ENCODE measurements at regions not wholly inside any gene's neighbourhood (a gene's known extent, or its start where the extent isn't known, plus 50 kb on each side); places are given as distances from the start of the nearest gene placed in this dataset.

DNA sequence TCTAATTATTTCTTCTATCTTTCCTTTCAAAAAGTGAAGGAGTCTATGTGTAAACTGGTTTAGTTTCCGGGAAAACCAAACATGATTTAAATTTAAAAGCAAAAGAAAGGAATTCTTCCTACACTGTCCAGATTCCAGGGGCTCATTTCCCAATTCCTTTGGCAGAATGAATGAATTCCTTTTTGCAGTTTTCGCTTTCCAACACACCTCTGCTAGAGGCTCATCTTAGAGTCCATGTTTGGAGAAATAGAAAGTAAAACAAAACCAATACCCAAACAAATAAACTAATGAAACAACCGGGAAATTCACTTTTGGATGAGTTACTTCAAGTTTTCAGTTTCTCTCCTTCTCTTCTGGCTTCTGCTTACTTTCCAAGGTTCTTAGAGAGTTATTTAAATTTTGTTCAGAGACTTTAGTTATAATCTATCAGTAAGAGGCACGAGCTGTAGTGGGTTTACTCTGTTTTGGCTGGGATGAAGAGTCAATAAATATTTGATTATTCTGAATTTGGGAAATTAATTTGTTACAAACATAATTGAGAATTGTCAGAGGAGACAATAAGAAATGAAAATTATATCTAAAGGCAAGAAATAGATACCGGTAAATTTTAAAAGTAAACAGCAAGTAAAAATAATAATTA lies 365.0 kb upstream of the CDH9 start:
- no peak for DNase-seq (ENCODE audit: low read depth)

DNA sequence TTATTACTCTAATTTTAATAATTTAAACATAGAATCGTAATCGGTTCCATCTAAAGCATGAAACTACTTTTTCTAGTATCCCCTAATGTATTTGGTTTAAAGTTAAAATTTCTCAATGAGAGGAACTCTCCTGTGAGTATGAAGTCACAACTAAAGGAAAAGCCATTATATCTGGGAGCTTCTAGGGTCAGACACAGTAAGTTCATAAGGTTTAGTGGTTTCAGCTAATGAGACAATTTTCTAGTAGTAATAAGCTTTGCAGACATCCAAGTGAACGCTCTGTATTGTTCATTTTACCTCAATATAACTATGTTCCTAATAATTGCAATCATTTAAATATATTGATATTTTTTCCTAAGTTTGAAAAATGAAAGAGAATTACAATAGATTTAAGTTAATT lies 364.4 kb upstream of the CDH9 start:
- no peak for DNase-seq (ENCODE audit: low read depth)

DNA sequence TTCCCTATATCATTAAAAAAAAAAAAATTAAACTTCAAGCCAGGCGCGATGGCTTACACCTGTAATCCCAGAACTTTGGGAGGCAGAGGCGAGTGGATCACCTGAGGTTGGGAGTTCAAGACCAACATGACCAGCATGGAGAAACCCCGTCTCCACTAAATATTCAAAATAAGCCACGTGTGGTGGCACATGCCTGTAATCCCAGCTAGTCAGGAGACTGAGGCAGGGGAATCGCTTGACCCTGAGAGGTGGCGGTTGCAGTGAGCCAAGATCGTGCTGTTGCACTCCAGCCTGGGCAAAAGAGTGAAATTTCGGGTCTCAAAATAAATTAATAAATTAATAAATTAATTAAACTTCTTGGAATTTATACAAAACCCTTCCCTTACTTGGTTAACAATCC lies 358.6 kb upstream of the CDH9 start:
- DNase-seq (ENCODE audit: low read depth) = no peak

GRCh38 chr5:27392716-27393115 lies 354.3 kb upstream of the CDH9 start:
- DNase-seq (ENCODE audit: low read depth) = no peak

GRCh38 chr5:27389696-27390095 lies 351.3 kb upstream of the CDH9 start:
- no peak for DNase-seq (ENCODE audit: low read depth)

- no peak for DNase-seq (ENCODE audit: low read depth)
These were observed 350.4 kb upstream of the CDH9 start for GRCh38 chr5:27388755-27389154.

DNA sequence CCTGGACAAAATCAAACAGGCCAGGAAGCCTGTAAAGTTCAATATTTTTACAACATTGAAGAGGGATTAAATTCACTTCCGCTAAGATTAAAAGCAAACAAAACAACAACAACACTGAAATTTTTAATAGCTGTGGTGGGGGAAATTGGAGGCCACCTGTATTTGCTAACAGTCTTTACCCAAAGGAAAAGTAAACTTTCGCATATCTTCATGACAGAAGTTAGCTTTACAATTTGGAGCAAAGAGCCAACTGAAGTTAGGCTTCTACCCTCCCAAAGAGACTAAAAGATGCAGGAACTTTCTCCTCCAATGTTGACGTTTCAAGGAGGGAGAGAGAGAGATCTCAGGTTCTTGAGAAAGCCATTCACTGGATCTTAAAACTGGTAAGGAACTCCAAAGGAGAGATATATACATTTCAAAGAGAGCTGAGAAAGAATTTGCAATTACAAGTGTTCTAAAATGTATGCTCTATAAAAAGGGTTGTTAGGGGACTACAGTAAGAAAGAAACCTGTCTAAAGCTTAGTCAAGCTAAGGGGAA lies 349.2 kb upstream of the CDH9 start:
- no peak for DNase-seq (ENCODE audit: low read depth)

GRCh38 chr5:27381686-27382085 lies 343.3 kb upstream of the CDH9 start:
- no peak for DNase-seq (ENCODE audit: low read depth)

GRCh38 chr5:27377626-27378025 lies 339.2 kb upstream of the CDH9 start:
- no peak for DNase-seq (ENCODE audit: low read depth)

GRCh38 chr5:27353970-27354369 lies 315.6 kb upstream of the CDH9 start:
- no peak for DNase-seq (ENCODE audit: low read depth)

GRCh38 chr5:27353540-27353939 lies 315.2 kb upstream of the CDH9 start:
- DNase-seq (ENCODE audit: low read depth) = no peak

- DNase-seq (ENCODE audit: low read depth) = no peak
These were observed 303.0 kb upstream of the CDH9 start for GRCh38 chr5:27341342-27341741.

- DNase-seq (ENCODE audit: low read depth) = no peak
These were observed 298.4 kb upstream of the CDH9 start for GRCh38 chr5:27336817-27337216.

GRCh38 chr5:27328480-27328879 lies 290.1 kb upstream of the CDH9 start:
- peak; percentile 79 for DNase-seq (ENCODE audit: low read depth)

GRCh38 chr5:27325513-27325912 lies 287.1 kb upstream of the CDH9 start:
- DNase-seq (ENCODE audit: low read depth) = peak; percentile 25

- DNase-seq (ENCODE audit: low read depth) = no peak
These were observed 280.3 kb upstream of the CDH9 start for GRCh38 chr5:27318701-27319100.

DNA sequence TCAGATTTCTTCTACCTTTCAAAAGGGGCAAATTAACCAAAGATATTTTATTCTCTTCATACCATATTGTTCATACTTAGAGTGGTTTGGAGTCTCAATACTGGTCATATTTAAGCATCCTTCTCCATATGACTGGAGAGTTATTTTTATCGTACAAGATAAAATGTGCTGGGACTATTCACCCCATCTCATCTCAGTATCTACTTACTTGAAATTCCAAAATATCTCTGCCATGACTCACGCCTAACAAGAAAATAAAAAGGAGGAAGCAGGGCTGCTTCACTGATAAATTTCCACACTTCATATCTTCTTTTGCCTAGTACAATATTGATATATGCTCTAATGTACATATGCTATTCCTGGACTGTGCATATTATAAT lies 277.9 kb upstream of the CDH9 start:
- DNase-seq (ENCODE audit: low read depth) = peak; percentile 28

GRCh38 chr5:27315363-27316270 lies 277.2 kb upstream of the CDH9 start:
- DNase-seq (ENCODE audit: low read depth) = peak; percentile 45

- no peak for DNase-seq (ENCODE audit: low read depth)
These were observed 275.2 kb upstream of the CDH9 start for GRCh38 chr5:27313549-27313948.

GRCh38 chr5:27312291-27312893 lies 274.0 kb upstream of the CDH9 start:
- no peak for DNase-seq (ENCODE audit: low read depth)

DNA sequence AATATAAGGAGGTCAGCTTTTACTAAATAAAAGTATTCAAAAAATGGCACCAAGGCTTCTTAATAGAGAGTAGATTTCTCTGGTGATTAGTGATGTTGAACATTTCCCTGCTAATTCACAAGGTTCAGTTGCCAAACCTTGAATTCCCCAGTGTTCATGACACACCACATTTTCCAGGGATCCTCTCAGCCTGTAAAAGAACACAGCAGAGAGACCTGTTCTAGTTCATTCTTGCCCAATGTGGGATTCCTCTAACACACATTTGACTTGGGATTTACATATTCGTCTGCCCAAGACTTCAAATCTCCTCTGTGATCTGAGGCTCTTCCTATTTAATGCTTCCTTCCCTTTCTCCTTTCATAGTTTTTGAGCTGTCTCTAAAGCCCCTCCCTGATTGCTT lies 273.2 kb upstream of the CDH9 start:
- peak; percentile 57 for DNase-seq (ENCODE audit: low read depth)

- DNase-seq (ENCODE audit: low read depth) = no peak
These were observed 269.8 kb upstream of the CDH9 start for GRCh38 chr5:27308153-27308552.

DNA sequence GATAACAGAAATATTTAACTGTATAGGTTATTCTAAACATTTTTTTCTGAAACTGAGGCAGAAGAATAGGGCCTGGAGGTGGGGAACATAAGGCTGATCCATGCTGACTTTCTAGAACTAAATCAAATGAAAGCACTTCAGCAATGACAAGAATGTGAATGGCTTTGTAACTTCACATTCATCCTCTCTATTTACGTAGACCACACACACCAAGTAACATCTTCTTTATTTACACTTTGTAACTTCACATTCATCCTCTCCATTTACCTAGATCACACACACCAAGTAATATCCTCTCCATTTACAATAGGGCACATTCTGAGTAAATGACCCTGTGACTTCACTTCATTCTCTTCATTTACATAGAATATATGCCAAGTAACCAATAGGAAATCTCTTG lies 251.8 kb upstream of the CDH9 start:
- no peak for DNase-seq (ENCODE audit: low read depth)

Data from stromal cell of bone marrow (primary cell).